ENCODE measurements at regions not wholly inside any gene's neighbourhood (a gene's known extent, or its start where the extent isn't known, plus 50 kb on each side); places are given as distances from the start of the nearest gene placed in this dataset.

- Histone ChIP-seq H3K23ac (ENCODE audit: insufficient read length) (no peak overlapping the region), H2BK20ac (ENCODE audit: low read length) (no peak overlapping the region), H3K56ac (replicated peaks; ENCODE audit: insufficient read length, low read depth, low read length) (no peak overlapping the region), H4K8ac (ENCODE audit: extremely low read depth, insufficient read depth, low read length) (no peak overlapping the region), H3K4ac (replicated peaks; ENCODE audit: insufficient read length, low read depth, low read length) (no peak overlapping the region), H3K4me2 (ENCODE audit: insufficient read depth in 1 of 2, low read depth in 2 of 2, low read length in 2 of 2) (no peak overlapping the region), H2BK12ac (ENCODE audit: low read depth, low read length) (no peak overlapping the region), H4K20me1 (replicated peaks in 1 of 2; ENCODE audit: control insufficient read depth in 1 of 2, insufficient read depth in 2 of 2, low read length in 2 of 2) (no peaks in the 10 kb centered on the region), H2BK120ac (replicated peaks; ENCODE audit: low read depth, low read length) (no peak overlapping the region), H3K79me2 (ENCODE audit: control insufficient read depth in 1 of 2, insufficient read depth in 2 of 2, low read length in 2 of 2) (no peaks in the 10 kb centered on the region), H2BK15ac (ENCODE audit: low read length) (no peak overlapping the region), H2AFZ (ENCODE audit: low read length) (no peak overlapping the region), H3K4me1 (replicated peaks in 1 of 4; ENCODE audit: control insufficient read depth in 3 of 4, insufficient read depth in 4 of 4, low read length in 3 of 4) (peaks cover 0 to 3% (median 1%) of the 10 kb centered on the region in 4 experiments; a peak in 2 of 7 replicates), H3K4me3 (ENCODE audit: extremely low read depth in 1 of 4, insufficient read depth in 2 of 4, low read depth in 3 of 4, low read length in 4 of 4) (no peak overlapping the region), H3K23me2 (ENCODE audit: low read depth, low read length) (no peaks in the 10 kb centered on the region), H3K18ac (ENCODE audit: extremely low read depth, low read length) (no peak overlapping the region), H2AK5ac (ENCODE audit: low read depth, low read length) (no peak overlapping the region), H3K14ac (ENCODE audit: insufficient read length) (no peak overlapping the region), H3K9me3 (ENCODE audit: insufficient read depth in 2 of 2, low read depth in 1 of 2, low read length in 1 of 2) (no peaks in the 10 kb centered on the region), H4K5ac (ENCODE audit: insufficient read length, low read depth, low read length) (no peak overlapping the region), H3K36me3 (ENCODE audit: control insufficient read depth in 2 of 4, insufficient read depth in 4 of 4, low read length in 3 of 4) (no peaks in the 10 kb centered on the region), H3K9ac (replicated peaks in 1 of 4; ENCODE audit: extremely low read depth in 1 of 4, low read depth in 3 of 4, low read length in 3 of 4) (no peak overlapping the region), H2BK5ac (ENCODE audit: low read depth, low read length) (no peak overlapping the region), H4K91ac (replicated peaks; ENCODE audit: insufficient read length, low read length) (no peak overlapping the region), H3K27ac (ENCODE audit: low read depth, low read length) (no peak overlapping the region), H3K27me3 (replicated peaks in 1 of 4; ENCODE audit: control insufficient read depth in 3 of 4, extremely low read depth in 1 of 4, insufficient read depth in 3 of 4, low read length in 3 of 4) (no peaks in the 10 kb centered on the region), H3K79me1 (ENCODE audit: low read depth, low read length) (no peaks in the 10 kb centered on the region)
- no peak for DNase-seq (ENCODE audit: low read depth in 1 of 2, low spot score in 2 of 2)
- ChIA-PET POLR2A (ENCODE audit: partially characterized antibody) (no interaction called here), CTCF (ENCODE audit: partially characterized antibody) (no interaction called here)
- TF ChIP-seq BCL11A (IDR thresholded peaks at IDR 0.05; ENCODE audit: low read depth in 2 of 2, low read length in 2 of 2) (no peak), E2F6 (IDR thresholded peaks at IDR 0.05) (no peak), SUZ12 (IDR thresholded peaks at IDR 0.05; ENCODE audit: low read length) (no peak), CHD2 (IDR thresholded peaks at IDR 0.05; ENCODE audit: low read length) (no peak), ATF3 (IDR thresholded peaks at IDR 0.05; ENCODE audit: insufficient read depth, low read depth, low read length) (no peak), SIRT6 (IDR thresholded peaks at IDR 0.05; ENCODE audit: low read length) (no peak), EZH2 (IDR thresholded peaks at IDR 0.05; ENCODE audit: low read depth, low read length, severe bottlenecking) (no peak), BACH1 (IDR thresholded peaks at IDR 0.05; ENCODE audit: low read length) (no peak), POLR2AphosphoS5 (IDR thresholded peaks at IDR 0.05; ENCODE audit: low read depth, low read length) (no peak), TEAD4 (IDR thresholded peaks at IDR 0.05; ENCODE audit: low read depth, low read length) (no peak)
- 96% methylated on average over 4 of the region's 4 CpGs; no CpG with 5 or more reads in 1 of the 2 experiments for WGBS, 2 experiments (ENCODE audit: extremely low coverage in 1 of 2, insufficient coverage in 1 of 2, insufficient read length in 1 of 2, insufficient replicate concordance in 2 of 2, low coverage in 1 of 2, low lambda C conversion rate in 2 of 2, missing lambda C conversion rate in 1 of 2)
- FAIRE-seq = no peak
Observed at GRCh38 chr12:46555406-46555852, 182.9 kb upstream of the SLC38A2 start.
